Right lobe of liver (tissue), 4 donors: ENCODE measurements at regions not wholly inside any gene's neighbourhood (a gene's known extent, or its start where the extent isn't known, plus 50 kb on each side); places are given as distances from the start of the nearest gene placed in this dataset.

ENCODE experiments used
- CTCF ChIP-seq, 4 donors: fragments of 200-600 bp in 3 of 4; fragments of 450-650 bp in 1 of 4; IDR thresholded peaks; one replicate each; pipeline versions ENCODE4 v1.5.1 to v1.8.0; 2016 to 2022; ENCODE audit warnings: antibody characterized with exemption in 4 of 4, mild to moderate bottlenecking in 2 of 4
- POLR2A ChIP-seq: fragments of 450-650 bp; IDR thresholded peaks from one replicate; pipeline ENCODE4 v1.6.1; 2017; ENCODE audit warnings: antibody characterized with exemption, mild to moderate bottlenecking
- donor health status: DM: no; HTN: no; CAD: no.
- donor health status: DM: no; HTN: no; CAD: no.
- donor health status: DM: no; HTN: yes; CAD: no.

- TF ChIP-seq CTCF (IDR thresholded peaks at IDR 0.05) (no peak), POLR2A (no peak)
Observed at GRCh38 chr13:76621705-76622104, 264.5 kb downstream of the KCTD12 start.
